CD8-positive, alpha-beta memory T cell (primary cell): ENCODE measurements at regions not wholly inside any gene's neighbourhood (a gene's known extent, or its start where the extent isn't known, plus 50 kb on each side); places are given as distances from the start of the nearest gene placed in this dataset.
"Not testable (repeated sequence)": the region's sequence is repeated elsewhere in the genome, so short reads cannot be mapped to it uniquely, and the experiment has no call there.

Experiments used
- CTCF ChIA-PET: fragments of 350-600 bp; sonication (Branson Sonifier 250); formaldehyde crosslinking; loops from one replicate; lab custom pipeline; 2021; ENCODE audit warnings: antibody characterized with exemption; lab: Charles Lee
- POLR2A ChIA-PET: fragments of 350-600 bp; sonication (Branson Sonifier 250); formaldehyde crosslinking; loops from one replicate; lab custom pipeline; 2021; ENCODE audit warnings: antibody characterized with exemption; lab: Charles Lee
- DNase-seq, 5 donors: peaks; one replicate each; pipeline versions ENCODE4 v3.0.0 to v3.0.0-alpha.2; 2020 to 2022; ENCODE audit warnings: mixed read lengths in 1 of 5
- H3K27ac ChIP-seq: one replicate; pipeline ENCODE4 v1.7.0; 2013; ENCODE audit warnings: low read depth, mild to moderate bottlenecking, low read length, moderate library complexity
- H3K27me3 ChIP-seq: 2 replicates; pipeline ENCODE4 v1.7.0; 2013; ENCODE audit warnings: low read length, mild to moderate bottlenecking; ENCODE audit not compliant: insufficient read depth, poor library complexity, severe bottlenecking
- H3K36me3 ChIP-seq: 2 replicates; pipeline ENCODE4 v1.7.0; 2013; ENCODE audit warnings: mild to moderate bottlenecking, low read length, moderate library complexity; ENCODE audit not compliant: insufficient read depth
- H3K4me1 ChIP-seq: 2 replicates; pipeline ENCODE4 v1.7.0; 2013; ENCODE audit warnings: mild to moderate bottlenecking, low read length, moderate library complexity; ENCODE audit not compliant: insufficient read depth
- H3K4me3 ChIP-seq: 2 replicates; pipeline ENCODE4 v1.7.0; 2013; ENCODE audit warnings: mild to moderate bottlenecking, low read length
- H3K9me3 ChIP-seq: 2 replicates; pipeline ENCODE4 v1.7.0; 2013; ENCODE audit warnings: mild to moderate bottlenecking, low read length
- H3K27ac Mint-ChIP-seq, 8 donors: one replicate each; pipeline ENCODE4 v1.8.0; 2020 to 2021; ENCODE audit warnings: mixed read lengths in 8 of 8, mild to moderate bottlenecking in 6 of 8, inconsistent platforms in 3 of 8, moderate library complexity in 3 of 8
- H3K27me3 Mint-ChIP-seq, 2 donors: one replicate each; pipeline ENCODE4 v1.8.0; 2020 to 2021; ENCODE audit warnings: mixed read lengths in 2 of 2, mild to moderate bottlenecking in 1 of 2, moderate library complexity in 1 of 2
- H3K36me3 Mint-ChIP-seq, 3 donors: one replicate each; pipeline ENCODE4 v1.8.0; 2020 to 2021; ENCODE audit warnings: mixed read lengths in 3 of 3, inconsistent platforms in 1 of 3, mild to moderate bottlenecking in 1 of 3
- H3K4me1 Mint-ChIP-seq, 3 donors: one replicate each; pipeline ENCODE4 v1.8.0; 2020 to 2021; ENCODE audit warnings: mixed read lengths in 3 of 3, inconsistent platforms in 1 of 3, mild to moderate bottlenecking in 1 of 3
- H3K4me3 Mint-ChIP-seq, 7 donors: one replicate each; pipeline ENCODE4 v1.8.0; 2020 to 2021; ENCODE audit warnings: mixed read lengths in 7 of 7, mild to moderate bottlenecking in 6 of 7, moderate library complexity in 4 of 7, inconsistent platforms in 2 of 7
- H3K9me3 Mint-ChIP-seq, 5 donors: one replicate each; pipeline ENCODE4 v1.8.0; 2020 to 2022; ENCODE audit warnings: mixed read lengths in 5 of 5, mild to moderate bottlenecking in 3 of 5, moderate library complexity in 2 of 5, inconsistent platforms in 1 of 5

DNA sequence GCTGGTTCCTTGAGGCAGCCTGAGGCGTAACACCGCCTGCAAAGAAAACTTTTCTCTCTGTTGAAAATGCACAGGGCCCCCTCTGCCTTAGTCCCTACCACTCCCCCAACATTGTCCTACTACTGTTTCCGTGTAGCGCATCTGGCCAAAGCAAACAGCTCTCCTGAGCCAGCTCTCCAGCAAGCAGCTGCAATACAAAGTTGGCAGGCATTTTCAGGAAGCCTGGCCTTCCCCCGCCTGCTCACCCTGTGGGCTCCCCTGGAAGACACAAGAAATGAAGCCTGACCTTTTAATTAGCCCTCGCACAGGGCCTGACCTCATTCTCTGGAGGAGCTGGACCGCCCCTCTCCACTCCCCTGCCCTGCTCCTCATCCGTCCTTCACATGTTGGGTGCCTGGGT is 66.7 kb downstream of the SOX9 start:
- no peaks in the 10 kb centered on the region for H3K27me3 ChIP-seq
- H3K4me1 Mint-ChIP-seq, result no peaks in the 10 kb centered on the region
- POLR2A ChIA-PET, result no interaction called here
- H3K27ac Mint-ChIP-seq, result no peak overlapping the region
- H3K4me3 ChIP-seq, result no peak overlapping the region
- H3K9me3 Mint-ChIP-seq, result peaks cover 0 to 10% (median 4%) of the 10 kb centered on the region in 5 donors
- no peaks in the 10 kb centered on the region for H3K36me3 Mint-ChIP-seq
- no peaks in the 10 kb centered on the region for H3K9me3 ChIP-seq
- peaks cover 0 to 1% of the 10 kb centered on the region in 2 donors for H3K27me3 Mint-ChIP-seq
- DNase-seq, result no peak
- H3K27ac ChIP-seq, result no peak overlapping the region
- no peaks in the 10 kb centered on the region for H3K36me3 ChIP-seq
- CTCF ChIA-PET, result no interaction called here
- no peaks in the 10 kb centered on the region for H3K4me1 ChIP-seq
- H3K4me3 Mint-ChIP-seq, result no peak overlapping the region

GRCh38 chr17:72188801-72189200 is 68.0 kb downstream of the SOX9 start:
- no peak overlapping the region for H3K4me3 ChIP-seq
- no peaks in the 10 kb centered on the region for H3K4me1 ChIP-seq
- no peaks in the 10 kb centered on the region for H3K27me3 ChIP-seq
- H3K27ac Mint-ChIP-seq, result no peak overlapping the region
- no peak overlapping the region for H3K27ac ChIP-seq
- no peaks in the 10 kb centered on the region for H3K36me3 Mint-ChIP-seq
- H3K4me3 Mint-ChIP-seq, result no peak overlapping the region
- H3K27me3 Mint-ChIP-seq, result peaks cover 0 to 2% of the 10 kb centered on the region in 2 donors
- no peak for DNase-seq
- ChIA-PET CTCF (no interaction called here), POLR2A (no interaction called here)
- H3K4me1 Mint-ChIP-seq, result no peaks in the 10 kb centered on the region
- no peaks in the 10 kb centered on the region for H3K36me3 ChIP-seq
- peaks cover 3 to 14% (median 4%) of the 10 kb centered on the region in 5 donors for H3K9me3 Mint-ChIP-seq
- no peaks in the 10 kb centered on the region for H3K9me3 ChIP-seq

- no peak overlapping the region for H3K27ac ChIP-seq
- ChIA-PET POLR2A (no interaction called here), CTCF (no interaction called here)
- no peaks in the 10 kb centered on the region for H3K9me3 ChIP-seq
- Mint-ChIP-seq H3K9me3 (peaks cover 2 to 15% (median 3%) of the 10 kb centered on the region in 5 donors), H3K4me3 (no peak overlapping the region), H3K27me3 (peaks cover 0 to 2% of the 10 kb centered on the region in 2 donors), H3K4me1 (no peaks in the 10 kb centered on the region), H3K27ac (peak overlapping the region in 1 of 8 donors; percentile 4), H3K36me3 (no peaks in the 10 kb centered on the region)
- no peaks in the 10 kb centered on the region for H3K27me3 ChIP-seq
- H3K4me1 ChIP-seq, result no peaks in the 10 kb centered on the region
- no peaks in the 10 kb centered on the region for H3K36me3 ChIP-seq
- DNase-seq, result no peak
- H3K4me3 ChIP-seq, result no peak overlapping the region
Measured at GRCh38 chr17:72189768-72190593, 69.2 kb downstream of the SOX9 start.

DNA sequence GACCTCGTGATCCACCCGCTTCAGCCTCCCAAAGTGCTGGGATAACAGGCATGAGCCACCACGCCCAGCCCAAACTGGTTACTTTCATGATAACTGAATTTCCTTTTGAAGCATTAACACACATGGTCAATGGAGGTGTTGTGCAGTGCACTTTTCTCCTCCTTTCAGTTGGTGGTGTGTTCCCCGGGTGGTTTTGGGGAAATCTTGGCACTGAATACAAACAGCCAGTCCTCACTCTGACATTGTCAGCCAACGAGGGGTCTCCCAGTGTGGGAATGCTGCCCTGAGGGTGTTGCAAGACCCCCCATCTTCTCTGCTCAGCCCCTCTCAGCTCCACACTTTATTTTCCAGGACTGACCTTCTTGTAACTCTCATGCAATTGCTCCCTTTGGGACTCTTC is 70.5 kb downstream of the SOX9 start:
- H3K36me3 Mint-ChIP-seq, result no peaks in the 10 kb centered on the region
- H3K4me1 Mint-ChIP-seq, result no peaks in the 10 kb centered on the region
- H3K9me3 ChIP-seq, result no peaks in the 10 kb centered on the region
- H3K9me3 Mint-ChIP-seq, result peaks cover 3 to 15% (median 5%) of the 10 kb centered on the region in 5 donors
- no peaks in the 10 kb centered on the region for H3K4me1 ChIP-seq
- H3K27me3 ChIP-seq, result no peaks in the 10 kb centered on the region
- H3K27me3 Mint-ChIP-seq, result peaks cover 0 to 2% of the 10 kb centered on the region in 2 donors
- no peak overlapping the region for H3K4me3 Mint-ChIP-seq
- no peaks in the 10 kb centered on the region for H3K36me3 ChIP-seq
- CTCF ChIA-PET, result no interaction called here
- H3K27ac ChIP-seq, result no peak overlapping the region
- H3K4me3 ChIP-seq, result no peak overlapping the region
- H3K27ac Mint-ChIP-seq, result no peak overlapping the region
- POLR2A ChIA-PET, result no interaction called here
- DNase-seq, result no peak

GRCh38 chr17:72191921-72192799 is 71.3 kb downstream of the SOX9 start:
- Histone ChIP-seq H3K36me3 (no peaks in the 10 kb centered on the region), H3K27me3 (no peaks in the 10 kb centered on the region), H3K27ac (no peak overlapping the region), H3K4me3 (no peak overlapping the region), H3K9me3 (no peaks in the 10 kb centered on the region), H3K4me1 (no peaks in the 10 kb centered on the region)
- H3K4me1 Mint-ChIP-seq, result no peaks in the 10 kb centered on the region
- CTCF ChIA-PET, result no interaction called here
- peaks cover 4 to 15% (median 5%) of the 10 kb centered on the region in 5 donors for H3K9me3 Mint-ChIP-seq
- no peak overlapping the region for H3K27ac Mint-ChIP-seq
- H3K27me3 Mint-ChIP-seq, result peaks cover 0 to 2% of the 10 kb centered on the region in 2 donors
- no peak overlapping the region for H3K4me3 Mint-ChIP-seq
- H3K36me3 Mint-ChIP-seq, result no peaks in the 10 kb centered on the region
- POLR2A ChIA-PET, result no interaction called here
- no peak for DNase-seq

GRCh38 chr17:72192800-72193192 is 72.0 kb downstream of the SOX9 start:
- Mint-ChIP-seq H3K27me3 (peaks cover 0 to 3% of the 10 kb centered on the region in 2 donors), H3K27ac (no peak overlapping the region), H3K36me3 (no peaks in the 10 kb centered on the region), H3K4me1 (no peaks in the 10 kb centered on the region), H3K4me3 (no peak overlapping the region), H3K9me3 (peaks cover 4 to 12% (median 8%) of the 10 kb centered on the region in 5 donors)
- Histone ChIP-seq H3K36me3 (no peaks in the 10 kb centered on the region), H3K4me1 (no peaks in the 10 kb centered on the region), H3K9me3 (no peaks in the 10 kb centered on the region), H3K27me3 (no peaks in the 10 kb centered on the region), H3K4me3 (no peak overlapping the region), H3K27ac (no peak overlapping the region)
- CTCF ChIA-PET, result no interaction called here
- POLR2A ChIA-PET, result no interaction called here
- no peak for DNase-seq

- Mint-ChIP-seq H3K36me3 (no peaks in the 10 kb centered on the region), H3K27me3 (peaks cover 0 to 6% of the 10 kb centered on the region in 2 donors), H3K9me3 (peaks cover 4 to 12% (median 8%) of the 10 kb centered on the region in 5 donors), H3K27ac (no peak overlapping the region), H3K4me3 (no peak overlapping the region), H3K4me1 (no peaks in the 10 kb centered on the region)
- no peaks in the 10 kb centered on the region for H3K36me3 ChIP-seq
- ChIA-PET POLR2A (no interaction called here), CTCF (no interaction called here)
- no peaks in the 10 kb centered on the region for H3K27me3 ChIP-seq
- no peak overlapping the region for H3K27ac ChIP-seq
- H3K4me1 ChIP-seq, result no peaks in the 10 kb centered on the region
- DNase-seq, result no peak
- no peaks in the 10 kb centered on the region for H3K9me3 ChIP-seq
- H3K4me3 ChIP-seq, result no peak overlapping the region
Measured at GRCh38 chr17:72193391-72194106, 72.7 kb downstream of the SOX9 start.

- DNase-seq, H3K4me3 Mint-ChIP-seq, H3K9me3 ChIP-seq, H3K4me1 Mint-ChIP-seq, H3K27ac Mint-ChIP-seq, H3K36me3 ChIP-seq, POLR2A ChIA-PET, CTCF ChIA-PET, H3K27me3 ChIP-seq, H3K4me3 ChIP-seq, H3K27me3 Mint-ChIP-seq, H3K27ac ChIP-seq, H3K36me3 Mint-ChIP-seq, H3K4me1 ChIP-seq: not testable (repeated sequence)
- peaks cover 4 to 13% (median 10%) of the 10 kb centered on the region in 5 donors for H3K9me3 Mint-ChIP-seq
Measured at GRCh38 chr17:72194107-72194440, 73.3 kb downstream of the SOX9 start.
